Activated naive CD8-positive, alpha-beta T cell treated with anti-CD3 and anti-CD28 coated beads for 36 hours (primary cell): ENCODE measurements at regions not wholly inside any gene's neighbourhood (a gene's known extent, or its start where the extent isn't known, plus 50 kb on each side); places are given as distances from the start of the nearest gene placed in this dataset.
"Not testable (repeated sequence)": the region's sequence is repeated elsewhere in the genome, so short reads cannot be mapped to it uniquely, and the experiment has no call there.

Source experiments
- DNase-seq: peaks from one replicate; pipeline ENCODE4 v3.0.0; 2021
- H3K27ac Mint-ChIP-seq: one replicate; pipeline ENCODE4 v1.8.0; 2022; ENCODE audit warnings: mild to moderate bottlenecking, moderate library complexity, mixed read lengths
- H3K27me3 Mint-ChIP-seq: one replicate; pipeline ENCODE4 v1.8.0; 2022; ENCODE audit warnings: mild to moderate bottlenecking, mixed read lengths
- H3K36me3 Mint-ChIP-seq: one replicate; pipeline ENCODE4 v1.8.0; 2021; ENCODE audit warnings: mild to moderate bottlenecking, mixed read lengths
- H3K4me1 Mint-ChIP-seq: one replicate; pipeline ENCODE4 v1.8.0; 2021; ENCODE audit warnings: mixed read lengths
- H3K4me3 Mint-ChIP-seq: one replicate; pipeline ENCODE4 v1.8.0; 2022; ENCODE audit warnings: mild to moderate bottlenecking, moderate library complexity, mixed read lengths
- H3K9me3 Mint-ChIP-seq: one replicate; pipeline ENCODE4 v1.8.0; 2022; ENCODE audit warnings: mixed read lengths

DNA sequence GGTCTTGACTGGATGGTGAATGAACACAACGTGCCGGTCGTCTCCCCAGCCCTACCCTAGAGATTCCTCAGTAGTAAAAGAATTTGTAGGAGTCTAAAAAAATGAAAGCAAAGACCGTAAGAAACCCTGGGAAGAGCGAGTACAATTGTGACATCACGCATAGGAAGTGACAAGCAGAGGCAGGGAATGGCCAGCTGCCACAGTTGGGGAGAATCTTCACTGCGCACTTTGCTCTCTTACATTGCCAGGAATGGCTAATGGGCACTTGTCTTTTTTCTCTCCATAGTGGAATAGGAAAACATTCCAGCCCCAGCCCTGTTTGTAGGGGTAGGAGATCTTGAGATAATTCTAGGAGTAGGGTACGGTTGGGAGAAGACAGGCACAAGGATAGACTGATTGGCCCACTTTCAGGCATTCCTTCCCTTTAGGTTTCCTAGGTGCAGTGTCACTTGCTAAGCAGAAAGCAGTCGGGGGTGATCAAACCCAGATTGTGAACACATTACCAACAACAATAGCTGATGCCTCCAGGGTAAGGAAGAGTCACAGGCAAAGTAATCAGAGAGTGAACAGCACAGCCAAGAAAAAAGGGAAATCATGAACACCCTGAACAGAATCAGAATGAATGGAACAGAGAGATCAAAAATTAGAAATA, 302.7 kb downstream of the MAN2A1 start:
- H3K4me3 Mint-ChIP-seq = no peak overlapping the region
- DNase-seq = no peak
- H3K4me1 Mint-ChIP-seq = peaks cover 5% of the 10 kb centered on the region
- H3K27ac Mint-ChIP-seq = no peak overlapping the region
- H3K9me3 Mint-ChIP-seq = no peaks in the 10 kb centered on the region
- H3K27me3 Mint-ChIP-seq = no peaks in the 10 kb centered on the region
- H3K36me3 Mint-ChIP-seq = no peaks in the 10 kb centered on the region

GRCh38 chr5:109994135-109994534, 304.4 kb downstream of the MAN2A1 start:
- Mint-ChIP-seq H3K9me3 (peaks cover 2% of the 10 kb centered on the region), H3K27me3 (no peaks in the 10 kb centered on the region), H3K4me1 (no peaks in the 10 kb centered on the region), H3K27ac (no peak overlapping the region), H3K4me3 (no peak overlapping the region), H3K36me3 (peaks cover 2% of the 10 kb centered on the region)
- no peak for DNase-seq

GRCh38 chr5:109996246-109996645, 306.5 kb downstream of the MAN2A1 start:
- Mint-ChIP-seq H3K27ac (no peak overlapping the region), H3K27me3 (no peaks in the 10 kb centered on the region), H3K4me3 (no peak overlapping the region), H3K9me3 (peaks cover 2% of the 10 kb centered on the region), H3K4me1 (peaks cover 5% of the 10 kb centered on the region), H3K36me3 (peaks cover 2% of the 10 kb centered on the region)
- no peak for DNase-seq

DNA sequence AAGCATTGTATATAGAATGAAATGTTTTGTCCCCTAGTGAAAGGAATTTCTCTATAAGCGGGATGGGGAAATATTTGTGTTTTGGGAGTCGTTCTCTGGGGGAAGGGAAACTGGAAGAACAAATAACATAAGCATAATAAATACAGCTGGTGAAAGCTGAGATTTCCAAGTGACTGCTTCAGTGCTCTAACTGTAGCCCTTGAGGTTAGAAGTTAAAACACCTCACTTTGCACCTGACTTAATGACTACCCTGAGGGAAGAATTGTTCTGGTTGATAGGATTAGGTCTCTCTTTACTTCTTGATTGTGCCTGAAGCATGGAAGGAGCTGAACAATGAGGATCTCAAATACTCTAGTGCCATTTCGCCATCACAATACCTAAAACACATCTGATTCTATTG, 307.4 kb downstream of the MAN2A1 start:
- peaks cover 2% of the 10 kb centered on the region for H3K36me3 Mint-ChIP-seq
- no peak for DNase-seq
- H3K27ac Mint-ChIP-seq = no peak overlapping the region
- peaks cover 2% of the 10 kb centered on the region for H3K9me3 Mint-ChIP-seq
- H3K4me1 Mint-ChIP-seq = peaks cover 11% of the 10 kb centered on the region
- no peaks in the 10 kb centered on the region for H3K27me3 Mint-ChIP-seq
- no peak overlapping the region for H3K4me3 Mint-ChIP-seq

- DNase-seq = no peak
- H3K9me3 Mint-ChIP-seq = peaks cover 2% of the 10 kb centered on the region
Observed at GRCh38 chr5:109998208-109998607, 308.5 kb downstream of the MAN2A1 start.

DNA sequence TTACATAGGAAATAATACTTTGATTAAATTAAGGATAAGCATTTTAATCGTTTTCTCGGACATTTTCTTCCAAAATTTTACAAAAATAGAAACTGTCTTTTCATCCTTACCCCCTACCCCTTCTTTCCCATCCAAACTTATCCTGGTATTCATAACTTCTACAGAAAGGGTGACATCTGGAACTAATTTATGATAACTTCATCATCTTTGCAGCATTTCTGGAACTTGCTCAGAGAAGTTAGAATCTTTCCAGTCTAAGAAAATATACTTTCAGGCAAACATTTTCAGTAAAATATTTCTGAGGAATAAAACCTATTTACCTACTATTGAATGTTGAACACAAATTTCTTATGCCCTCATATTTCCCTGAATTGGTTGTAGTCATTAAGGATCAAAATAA, 309.0 kb downstream of the MAN2A1 start:
- no peak for DNase-seq
- no peaks in the 10 kb centered on the region for H3K27me3 Mint-ChIP-seq
- H3K4me3 Mint-ChIP-seq = no peak overlapping the region
- H3K27ac Mint-ChIP-seq = no peak overlapping the region
- H3K36me3 Mint-ChIP-seq = peaks cover 2% of the 10 kb centered on the region
- H3K9me3 Mint-ChIP-seq = peaks cover 2% of the 10 kb centered on the region
- H3K4me1 Mint-ChIP-seq = peaks cover 11% of the 10 kb centered on the region

More at GRCh38 chr5:109998208-109998607, 308.5 kb downstream of the MAN2A1 start:
- Mint-ChIP-seq H3K36me3 (peaks cover 2% of the 10 kb centered on the region), H3K4me1 (peaks cover 11% of the 10 kb centered on the region), H3K27ac (no peak overlapping the region), H3K4me3 (no peak overlapping the region), H3K27me3 (no peaks in the 10 kb centered on the region)

DNA sequence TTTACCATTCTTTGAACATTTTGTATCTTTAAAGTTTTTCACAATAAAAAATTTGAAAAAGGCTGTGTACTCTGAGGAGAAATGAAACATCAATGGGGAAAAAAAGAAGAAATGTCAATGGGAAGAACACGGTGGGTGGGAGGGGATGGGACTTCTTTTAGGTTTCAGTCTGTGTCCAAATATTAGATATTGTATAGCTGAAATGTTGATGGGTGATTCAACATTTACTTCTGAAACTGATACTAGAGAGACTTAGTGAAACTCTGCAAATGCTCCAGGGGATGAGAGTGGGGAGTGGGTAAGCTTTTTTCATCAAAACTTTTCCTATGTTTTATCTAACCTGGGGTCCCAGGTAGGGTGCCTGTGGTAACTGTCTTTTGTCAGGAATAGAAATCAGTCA, 311.9 kb downstream of the MAN2A1 start:
- H3K4me3 Mint-ChIP-seq = no peak overlapping the region
- peaks cover 2% of the 10 kb centered on the region for H3K9me3 Mint-ChIP-seq
- no peak for DNase-seq
- peaks cover 2% of the 10 kb centered on the region for H3K36me3 Mint-ChIP-seq
- H3K27ac Mint-ChIP-seq = no peak overlapping the region
- no peaks in the 10 kb centered on the region for H3K27me3 Mint-ChIP-seq
- peaks cover 11% of the 10 kb centered on the region for H3K4me1 Mint-ChIP-seq

DNA sequence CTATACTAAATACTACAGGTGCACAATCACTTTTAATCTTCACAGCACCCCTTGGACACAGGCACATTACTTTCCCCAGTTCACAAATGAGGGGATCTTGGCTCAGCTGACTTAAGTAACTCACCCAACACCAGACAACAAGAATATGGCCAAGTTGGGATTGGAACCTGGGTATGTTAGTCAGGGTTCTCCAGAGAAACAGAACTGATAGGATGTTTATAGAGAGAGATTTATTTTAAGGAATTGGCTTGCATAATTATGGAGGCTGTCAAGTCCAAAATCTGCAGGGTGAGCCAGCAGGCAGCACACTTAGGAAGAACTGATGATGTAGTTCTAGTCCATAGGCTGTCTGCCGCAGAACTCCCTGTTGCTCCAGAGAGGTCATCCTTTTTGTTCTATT, 312.9 kb downstream of the MAN2A1 start:
- Mint-ChIP-seq H3K9me3 (peaks cover 2% of the 10 kb centered on the region), H3K4me1 (peaks cover 11% of the 10 kb centered on the region), H3K36me3 (peaks cover 2% of the 10 kb centered on the region), H3K27me3 (no peaks in the 10 kb centered on the region), H3K27ac (no peak overlapping the region), H3K4me3 (no peak overlapping the region)
- DNase-seq = no peak

- not testable (repeated sequence) for H3K9me3 Mint-ChIP-seq, H3K27me3 Mint-ChIP-seq, H3K36me3 Mint-ChIP-seq, DNase-seq, H3K4me1 Mint-ChIP-seq, H3K27ac Mint-ChIP-seq, H3K4me3 Mint-ChIP-seq
Observed at GRCh38 chr5:110005907-110006562, 316.3 kb downstream of the MAN2A1 start.

GRCh38 chr5:110007101-110007500, 317.4 kb downstream of the MAN2A1 start:
- no peak overlapping the region for H3K4me3 Mint-ChIP-seq
- no peaks in the 10 kb centered on the region for H3K4me1 Mint-ChIP-seq
- H3K27ac Mint-ChIP-seq = no peak overlapping the region
- H3K36me3 Mint-ChIP-seq = no peaks in the 10 kb centered on the region
- H3K9me3 Mint-ChIP-seq = no peaks in the 10 kb centered on the region
- H3K27me3 Mint-ChIP-seq = no peaks in the 10 kb centered on the region
- no peak for DNase-seq

- DNase-seq = no peak
- H3K4me1 Mint-ChIP-seq = no peaks in the 10 kb centered on the region
- no peaks in the 10 kb centered on the region for H3K36me3 Mint-ChIP-seq
- no peaks in the 10 kb centered on the region for H3K27me3 Mint-ChIP-seq
- no peak overlapping the region for H3K27ac Mint-ChIP-seq
- no peak overlapping the region for H3K4me3 Mint-ChIP-seq
- no peaks in the 10 kb centered on the region for H3K9me3 Mint-ChIP-seq
Observed at GRCh38 chr5:110008131-110008530, 318.4 kb downstream of the MAN2A1 start.

GRCh38 chr5:110012145-110012544, 322.4 kb downstream of the MAN2A1 start:
- no peak for DNase-seq
- H3K9me3 Mint-ChIP-seq = no peaks in the 10 kb centered on the region
- no peaks in the 10 kb centered on the region for H3K27me3 Mint-ChIP-seq
- no peak overlapping the region for H3K27ac Mint-ChIP-seq
- no peaks in the 10 kb centered on the region for H3K36me3 Mint-ChIP-seq
- H3K4me1 Mint-ChIP-seq = no peaks in the 10 kb centered on the region
- H3K4me3 Mint-ChIP-seq = no peak overlapping the region

DNA sequence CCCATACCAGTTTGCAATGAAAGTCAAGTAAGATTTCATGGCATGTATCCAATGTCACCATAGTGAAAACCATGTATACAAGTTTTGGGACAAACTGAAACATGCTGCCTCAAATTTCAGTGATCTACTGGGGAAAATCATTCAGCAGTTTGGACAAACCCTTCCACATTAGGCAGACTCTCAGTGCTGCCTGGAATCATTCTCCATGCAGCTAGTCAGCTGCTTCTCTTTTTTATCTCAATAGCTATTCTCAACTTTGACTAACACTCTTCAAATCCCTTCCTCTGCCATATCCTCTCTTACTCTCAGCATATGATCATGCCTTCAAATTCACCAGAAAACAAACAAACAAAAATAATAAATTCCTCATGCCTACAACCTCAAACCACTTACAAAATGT, 323.3 kb downstream of the MAN2A1 start:
- Mint-ChIP-seq H3K4me3 (no peak overlapping the region), H3K27ac (no peak overlapping the region), H3K4me1 (no peaks in the 10 kb centered on the region), H3K27me3 (no peaks in the 10 kb centered on the region), H3K36me3 (no peaks in the 10 kb centered on the region), H3K9me3 (no peaks in the 10 kb centered on the region)
- DNase-seq = no peak

GRCh38 chr5:110017854-110018253, 328.1 kb downstream of the MAN2A1 start:
- Mint-ChIP-seq H3K27ac (no peak overlapping the region), H3K9me3 (peaks cover 2% of the 10 kb centered on the region), H3K36me3 (no peaks in the 10 kb centered on the region), H3K4me3 (no peak overlapping the region), H3K4me1 (no peaks in the 10 kb centered on the region), H3K27me3 (no peaks in the 10 kb centered on the region)
- no peak for DNase-seq

DNA sequence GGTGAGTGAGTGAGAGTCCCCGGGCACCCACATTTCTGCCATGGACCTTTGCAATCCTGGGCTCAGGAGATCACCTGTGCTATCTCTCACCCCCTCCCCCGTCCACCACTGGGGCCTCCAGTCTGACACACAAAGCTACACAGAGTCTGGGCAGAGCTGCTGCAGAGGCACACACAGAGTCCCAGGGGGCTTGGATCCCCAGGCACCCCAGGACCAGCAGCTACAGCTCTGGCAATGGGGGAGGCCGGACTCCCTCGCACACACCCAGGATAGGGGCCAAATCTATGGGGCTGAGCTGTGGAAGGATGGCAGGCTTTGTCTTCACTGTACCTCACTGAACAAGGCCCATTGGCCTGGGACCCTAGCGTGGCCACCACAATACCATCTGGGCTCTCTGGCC, 328.8 kb downstream of the MAN2A1 start:
- no peak for DNase-seq
- H3K9me3 Mint-ChIP-seq = peaks cover 2% of the 10 kb centered on the region
- H3K27ac Mint-ChIP-seq = no peak overlapping the region
- no peak overlapping the region for H3K4me3 Mint-ChIP-seq
- H3K4me1 Mint-ChIP-seq = no peaks in the 10 kb centered on the region
- H3K36me3 Mint-ChIP-seq = no peaks in the 10 kb centered on the region
- H3K27me3 Mint-ChIP-seq = no peaks in the 10 kb centered on the region

- Mint-ChIP-seq H3K9me3 (peaks cover 2% of the 10 kb centered on the region), H3K36me3 (no peaks in the 10 kb centered on the region)
Observed at GRCh38 chr5:110019119-110019518, 329.4 kb downstream of the MAN2A1 start.

More at GRCh38 chr5:110019119-110019518, 329.4 kb downstream of the MAN2A1 start:
- Mint-ChIP-seq H3K4me1 (no peaks in the 10 kb centered on the region), H3K27me3 (no peaks in the 10 kb centered on the region), H3K27ac (no peak overlapping the region), H3K4me3 (no peak overlapping the region)
- no peak for DNase-seq
